ENCODE measurements at regions not wholly inside any gene's neighbourhood (a gene's known extent, or its start where the extent isn't known, plus 50 kb on each side); places are given as distances from the start of the nearest gene placed in this dataset.
"Not testable (repeated sequence)": the region's sequence is repeated elsewhere in the genome, so short reads cannot be mapped to it uniquely, and the experiment has no call there.

GRCh38 chr13:30523817-30524216 is 58.1 kb upstream of the HMGB1 start:
- TF ChIP-seq, protein P1, sequence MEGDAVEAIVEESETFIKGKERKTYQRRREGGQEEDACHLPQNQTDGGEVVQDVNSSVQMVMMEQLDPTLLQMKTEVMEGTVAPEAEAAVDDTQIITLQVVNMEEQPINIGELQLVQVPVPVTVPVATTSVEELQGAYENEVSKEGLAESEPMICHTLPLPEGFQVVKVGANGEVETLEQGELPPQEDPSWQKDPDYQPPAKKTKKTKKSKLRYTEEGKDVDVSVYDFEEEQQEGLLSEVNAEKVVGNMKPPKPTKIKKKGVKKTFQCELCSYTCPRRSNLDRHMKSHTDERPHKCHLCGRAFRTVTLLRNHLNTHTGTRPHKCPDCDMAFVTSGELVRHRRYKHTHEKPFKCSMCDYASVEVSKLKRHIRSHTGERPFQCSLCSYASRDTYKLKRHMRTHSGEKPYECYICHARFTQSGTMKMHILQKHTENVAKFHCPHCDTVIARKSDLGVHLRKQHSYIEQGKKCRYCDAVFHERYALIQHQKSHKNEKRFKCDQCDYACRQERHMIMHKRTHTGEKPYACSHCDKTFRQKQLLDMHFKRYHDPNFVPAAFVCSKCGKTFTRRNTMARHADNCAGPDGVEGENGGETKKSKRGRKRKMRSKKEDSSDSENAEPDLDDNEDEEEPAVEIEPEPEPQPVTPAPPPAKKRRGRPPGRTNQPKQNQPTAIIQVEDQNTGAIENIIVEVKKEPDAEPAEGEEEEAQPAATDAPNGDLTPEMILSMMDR (IDR thresholded peaks at IDR 0.05): not testable (repeated sequence)
- not testable (repeated sequence) for TF ChIP-seq EP300, POLR2A, POLR2AphosphoS5 (IDR thresholded peaks at IDR 0.05)

All from sigmoid colon (tissue), 4 donors.